Muscle layer of duodenum (tissue), 2 donors: ENCODE measurements at regions not wholly inside any gene's neighbourhood (a gene's known extent, or its start where the extent isn't known, plus 50 kb on each side); places are given as distances from the start of the nearest gene placed in this dataset.

Experiments
- H3K27ac ChIP-seq: one replicate; pipeline ENCODE4 v1.7.0; 2013; ENCODE audit warnings: mild to moderate bottlenecking, low read length
- H3K27me3 ChIP-seq: one replicate; pipeline ENCODE4 v1.7.0; 2013; ENCODE audit warnings: low read depth, mild to moderate bottlenecking, control low read depth, low read length
- H3K36me3 ChIP-seq, 2 donors: one replicate each; pipeline ENCODE4 v1.7.0; 2013; ENCODE audit warnings: low read length in 2 of 2, control low read depth in 1 of 2, mild to moderate bottlenecking in 1 of 2; ENCODE audit not compliant: insufficient read depth in 2 of 2, control insufficient read depth in 1 of 2
- H3K4me1 ChIP-seq, 2 donors: one replicate each; pipeline ENCODE4 v1.7.0; 2013; ENCODE audit warnings: low read length in 2 of 2, mild to moderate bottlenecking in 2 of 2, control low read depth in 1 of 2, moderate library complexity in 1 of 2; ENCODE audit not compliant: insufficient read depth in 2 of 2, control insufficient read depth in 1 of 2
- H3K4me3 ChIP-seq, 2 donors: one replicate each; pipeline ENCODE4 v1.7.0; 2013; ENCODE audit warnings: low read length in 2 of 2, low read depth in 1 of 2, mild to moderate bottlenecking in 1 of 2
- H3K9me3 ChIP-seq, 2 donors: one replicate each; pipeline ENCODE4 v1.7.0; 2013; ENCODE audit warnings: low read length in 2 of 2, control low read depth in 1 of 2, mild to moderate bottlenecking in 1 of 2; ENCODE audit not compliant: control insufficient read depth in 1 of 2
- donor health status: healthy.

GRCh38 chr4:181647396-181648147 is 595.6 kb upstream of the TENM3 start:
- no peak overlapping the region for H3K27ac ChIP-seq
- no peaks in the 10 kb centered on the region for H3K27me3 ChIP-seq
- no peak overlapping the region for H3K4me3 ChIP-seq
- no peaks in the 10 kb centered on the region for H3K9me3 ChIP-seq
- no peaks in the 10 kb centered on the region for H3K36me3 ChIP-seq
- no peaks in the 10 kb centered on the region for H3K4me1 ChIP-seq

- H3K9me3 ChIP-seq, result no peaks in the 10 kb centered on the region
- H3K4me1 ChIP-seq, result no peaks in the 10 kb centered on the region
- no peak overlapping the region for H3K27ac ChIP-seq
- no peaks in the 10 kb centered on the region for H3K27me3 ChIP-seq
- no peak overlapping the region for H3K4me3 ChIP-seq
- H3K36me3 ChIP-seq, result no peaks in the 10 kb centered on the region
These were observed 593.0 kb upstream of the TENM3 start for GRCh38 chr4:181650033-181650825.

GRCh38 chr4:181656748-181657147 is 586.5 kb upstream of the TENM3 start:
- H3K4me1 ChIP-seq, result no peaks in the 10 kb centered on the region
- no peaks in the 10 kb centered on the region for H3K36me3 ChIP-seq
- H3K27ac ChIP-seq, result no peak overlapping the region
- no peak overlapping the region for H3K4me3 ChIP-seq
- H3K27me3 ChIP-seq, result no peaks in the 10 kb centered on the region
- H3K9me3 ChIP-seq, result no peaks in the 10 kb centered on the region

- Histone ChIP-seq H3K27me3 (no peaks in the 10 kb centered on the region), H3K4me3 (no peak overlapping the region), H3K36me3 (no peaks in the 10 kb centered on the region), H3K27ac (no peak overlapping the region), H3K4me1 (no peaks in the 10 kb centered on the region), H3K9me3 (no peaks in the 10 kb centered on the region)
These were observed 584.0 kb upstream of the TENM3 start for GRCh38 chr4:181659202-181659601.

- Histone ChIP-seq H3K4me3 (no peak overlapping the region), H3K27me3 (no peaks in the 10 kb centered on the region), H3K27ac (no peak overlapping the region), H3K36me3 (no peaks in the 10 kb centered on the region), H3K9me3 (no peaks in the 10 kb centered on the region), H3K4me1 (no peaks in the 10 kb centered on the region)
These were observed 583.3 kb upstream of the TENM3 start for GRCh38 chr4:181659876-181660275.

GRCh38 chr4:181661090-181661489 is 582.1 kb upstream of the TENM3 start:
- no peak overlapping the region for H3K27ac ChIP-seq
- no peaks in the 10 kb centered on the region for H3K36me3 ChIP-seq
- H3K9me3 ChIP-seq, result no peaks in the 10 kb centered on the region
- H3K27me3 ChIP-seq, result no peaks in the 10 kb centered on the region
- H3K4me3 ChIP-seq, result no peak overlapping the region
- no peaks in the 10 kb centered on the region for H3K4me1 ChIP-seq

- no peak overlapping the region for H3K4me3 ChIP-seq
- no peaks in the 10 kb centered on the region for H3K36me3 ChIP-seq
- H3K4me1 ChIP-seq, result no peaks in the 10 kb centered on the region
- H3K27me3 ChIP-seq, result no peaks in the 10 kb centered on the region
- H3K9me3 ChIP-seq, result no peaks in the 10 kb centered on the region
- H3K27ac ChIP-seq, result no peak overlapping the region
These were observed 581.3 kb upstream of the TENM3 start for GRCh38 chr4:181661923-181662322.

- H3K27ac ChIP-seq, result no peak overlapping the region
- H3K4me1 ChIP-seq, result no peaks in the 10 kb centered on the region
- H3K27me3 ChIP-seq, result no peaks in the 10 kb centered on the region
- H3K9me3 ChIP-seq, result no peaks in the 10 kb centered on the region
- H3K36me3 ChIP-seq, result no peaks in the 10 kb centered on the region
- H3K4me3 ChIP-seq, result no peak overlapping the region
These were observed 580.8 kb upstream of the TENM3 start for GRCh38 chr4:181662383-181662782.

GRCh38 chr4:181670506-181670905 is 572.7 kb upstream of the TENM3 start:
- no peaks in the 10 kb centered on the region for H3K27me3 ChIP-seq
- H3K36me3 ChIP-seq, result no peaks in the 10 kb centered on the region
- H3K4me1 ChIP-seq, result no peaks in the 10 kb centered on the region
- no peak overlapping the region for H3K27ac ChIP-seq
- H3K9me3 ChIP-seq, result no peaks in the 10 kb centered on the region
- H3K4me3 ChIP-seq, result no peak overlapping the region

- Histone ChIP-seq H3K4me1 (no peaks in the 10 kb centered on the region), H3K27me3 (no peaks in the 10 kb centered on the region), H3K27ac (no peak overlapping the region), H3K4me3 (no peak overlapping the region), H3K36me3 (no peaks in the 10 kb centered on the region), H3K9me3 (no peaks in the 10 kb centered on the region)
These were observed 571.5 kb upstream of the TENM3 start for GRCh38 chr4:181671672-181672071.

GRCh38 chr4:181672751-181673150 is 570.5 kb upstream of the TENM3 start:
- Histone ChIP-seq H3K4me1 (no peaks in the 10 kb centered on the region), H3K27me3 (no peaks in the 10 kb centered on the region), H3K9me3 (no peaks in the 10 kb centered on the region), H3K4me3 (no peak overlapping the region), H3K36me3 (no peaks in the 10 kb centered on the region), H3K27ac (no peak overlapping the region)
